ENCODE measurements at regions not wholly inside any gene's neighbourhood (a gene's known extent, or its start where the extent isn't known, plus 50 kb on each side); places are given as distances from the start of the nearest gene placed in this dataset.

DNA sequence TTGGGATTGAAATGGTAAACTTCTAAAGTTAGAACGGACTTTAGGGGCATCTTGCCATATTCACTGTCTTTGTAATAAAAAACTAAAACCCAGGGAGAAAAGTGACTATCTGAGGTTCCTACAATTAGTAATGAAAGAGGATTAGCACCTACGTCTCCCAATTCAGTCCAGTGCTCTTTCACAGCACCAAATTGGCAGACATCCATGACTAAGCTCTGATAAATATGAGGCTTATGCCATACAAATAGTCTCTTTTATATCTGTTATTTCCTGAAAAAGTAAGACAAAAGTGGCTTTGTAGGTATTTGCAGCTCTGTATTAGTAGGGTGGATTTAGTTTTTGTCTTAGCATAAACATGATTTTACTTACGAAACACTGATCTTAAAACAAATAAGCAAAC lies 315.0 kb upstream of the NRIP1 start:
- ATAC-seq (replicated peaks): no peak
- Mint-ChIP-seq H3K4me1 (no peaks in the 10 kb centered on the region), H3K9me3 (no peaks in the 10 kb centered on the region), H3K36me3 (ENCODE audit: low read depth) (no peaks in the 10 kb centered on the region), H3K27ac (no peak overlapping the region), H3K27me3 (peaks cover 3% of the 10 kb centered on the region), H3K4me3 (no peak overlapping the region)

DNA sequence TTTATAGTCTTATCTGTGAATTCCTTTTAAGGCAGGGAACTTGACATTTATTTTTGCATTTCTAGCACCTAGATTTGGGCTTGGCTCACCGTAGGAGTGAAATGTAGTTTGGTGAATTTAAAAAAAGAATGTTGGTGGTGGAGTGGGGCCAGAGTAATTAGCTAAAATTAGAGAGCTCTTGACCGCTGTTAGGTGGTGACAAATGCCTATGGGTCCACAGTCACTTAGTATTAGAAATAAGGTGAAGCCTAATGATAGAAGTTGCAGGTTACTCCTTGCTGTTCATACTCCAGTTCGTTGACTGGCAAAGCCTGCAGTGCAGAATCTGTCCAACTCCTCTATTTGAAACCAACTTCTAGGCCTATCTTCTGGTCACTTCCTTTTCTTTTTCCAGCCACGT lies 318.8 kb upstream of the NRIP1 start:
- no peaks in the 10 kb centered on the region for H3K36me3 Mint-ChIP-seq (ENCODE audit: low read depth)
- H3K27ac Mint-ChIP-seq: no peak overlapping the region
- ATAC-seq (replicated peaks): no peak
- no peaks in the 10 kb centered on the region for H3K9me3 Mint-ChIP-seq
- H3K4me3 Mint-ChIP-seq: no peak overlapping the region
- no peaks in the 10 kb centered on the region for H3K27me3 Mint-ChIP-seq
- no peaks in the 10 kb centered on the region for H3K4me1 Mint-ChIP-seq

DNA sequence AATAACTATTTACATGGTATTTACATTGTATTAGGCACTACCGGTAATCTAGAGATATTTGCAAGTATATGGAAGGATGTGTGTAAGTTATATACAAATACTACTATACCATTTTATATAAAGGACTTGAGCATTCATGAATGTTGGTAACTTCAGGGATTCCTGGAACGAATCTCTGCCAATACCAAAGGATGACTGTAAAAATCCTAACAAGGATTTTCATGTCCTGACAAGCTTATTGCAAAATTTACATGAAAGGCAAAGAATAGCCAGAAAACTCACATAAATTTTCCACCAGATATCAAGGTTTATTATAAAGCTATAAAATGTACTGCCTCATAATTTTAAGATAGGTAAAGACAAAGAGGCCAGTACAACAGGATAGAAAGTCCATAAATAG lies 325.2 kb upstream of the NRIP1 start:
- no peak for ATAC-seq (replicated peaks)
- H3K27ac Mint-ChIP-seq: no peak overlapping the region
- no peaks in the 10 kb centered on the region for H3K9me3 Mint-ChIP-seq

DNA sequence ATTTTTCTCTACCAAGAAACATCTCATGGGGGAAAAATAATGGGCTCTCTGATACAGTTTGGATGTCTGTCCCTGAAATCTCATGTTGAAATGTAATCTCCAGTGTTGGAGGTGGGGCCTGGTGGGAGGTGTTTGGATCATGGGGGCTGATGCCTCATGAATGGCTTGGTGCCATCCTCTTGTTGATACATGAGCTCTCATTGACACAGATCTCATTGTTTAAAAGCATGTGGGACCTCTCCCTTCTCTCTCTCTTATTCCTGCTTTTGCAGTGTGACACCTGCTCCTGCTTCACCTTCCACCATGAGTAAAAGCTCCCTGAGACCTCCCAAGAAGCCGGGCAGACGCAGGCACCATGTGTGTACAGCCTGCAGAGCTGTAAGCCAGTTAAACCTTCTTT lies 332.5 kb upstream of the NRIP1 start:
- ATAC-seq (replicated peaks): no peak
- peaks cover 3% of the 10 kb centered on the region for H3K27me3 Mint-ChIP-seq
- H3K4me1 Mint-ChIP-seq: no peaks in the 10 kb centered on the region
- no peak overlapping the region for H3K27ac Mint-ChIP-seq
- no peaks in the 10 kb centered on the region for H3K9me3 Mint-ChIP-seq
- H3K36me3 Mint-ChIP-seq (ENCODE audit: low read depth): no peaks in the 10 kb centered on the region
- H3K4me3 Mint-ChIP-seq: no peak overlapping the region

More for the DNA sequence above, 325.2 kb upstream of the NRIP1 start:
- no peak overlapping the region for H3K4me3 Mint-ChIP-seq
- peaks cover 3% of the 10 kb centered on the region for H3K27me3 Mint-ChIP-seq
- H3K4me1 Mint-ChIP-seq: no peaks in the 10 kb centered on the region
- no peaks in the 10 kb centered on the region for H3K36me3 Mint-ChIP-seq (ENCODE audit: low read depth)

DNA sequence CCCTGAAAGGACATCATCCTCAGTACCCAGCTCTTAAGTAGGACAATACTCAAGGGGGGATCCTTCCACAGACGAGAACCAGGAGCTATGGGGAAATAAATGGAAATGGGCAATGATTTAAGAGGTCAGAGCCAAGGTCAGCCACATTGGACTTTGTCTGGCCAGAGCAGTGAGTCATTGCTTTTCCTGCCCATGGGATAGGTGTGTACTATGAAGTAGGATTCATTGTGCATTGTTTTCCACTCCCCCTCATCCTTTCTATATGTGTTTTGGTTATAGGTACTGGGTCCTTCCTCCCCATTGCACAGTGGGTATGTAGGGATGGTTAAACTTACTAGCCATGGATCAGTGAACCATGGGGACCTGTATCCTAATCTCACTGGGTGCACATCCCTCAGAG lies 328.9 kb upstream of the USP25 start:
- Mint-ChIP-seq H3K27me3 (no peaks in the 10 kb centered on the region), H3K36me3 (ENCODE audit: low read depth) (no peaks in the 10 kb centered on the region), H3K9me3 (no peaks in the 10 kb centered on the region), H3K4me1 (no peaks in the 10 kb centered on the region), H3K27ac (no peak overlapping the region), H3K4me3 (no peak overlapping the region)
- ATAC-seq (replicated peaks): no peak

DNA sequence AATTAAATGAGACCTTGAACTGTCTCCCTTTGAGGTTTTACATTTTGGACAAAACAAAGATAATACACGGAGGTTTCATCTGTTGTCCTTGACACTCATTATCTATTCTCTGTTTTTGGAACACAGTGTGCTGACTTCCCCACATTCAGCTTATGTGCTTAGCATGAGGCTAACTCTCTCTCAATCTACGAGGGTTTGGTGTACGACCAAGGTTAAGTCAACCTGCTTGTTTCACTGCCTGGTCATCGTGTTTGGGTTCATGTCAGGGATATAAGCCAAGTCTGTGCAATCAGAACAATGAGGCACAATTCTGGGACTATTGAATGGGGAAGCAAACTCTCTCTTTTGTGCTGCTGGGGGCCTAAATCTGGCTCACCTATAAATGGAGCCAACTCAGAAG lies 328.5 kb upstream of the USP25 start:
- no peaks in the 10 kb centered on the region for H3K9me3 Mint-ChIP-seq
- no peak for ATAC-seq (replicated peaks)
- H3K4me1 Mint-ChIP-seq: no peaks in the 10 kb centered on the region
- no peaks in the 10 kb centered on the region for H3K27me3 Mint-ChIP-seq
- no peak overlapping the region for H3K4me3 Mint-ChIP-seq
- H3K27ac Mint-ChIP-seq: no peak overlapping the region
- no peaks in the 10 kb centered on the region for H3K36me3 Mint-ChIP-seq (ENCODE audit: low read depth)

DNA sequence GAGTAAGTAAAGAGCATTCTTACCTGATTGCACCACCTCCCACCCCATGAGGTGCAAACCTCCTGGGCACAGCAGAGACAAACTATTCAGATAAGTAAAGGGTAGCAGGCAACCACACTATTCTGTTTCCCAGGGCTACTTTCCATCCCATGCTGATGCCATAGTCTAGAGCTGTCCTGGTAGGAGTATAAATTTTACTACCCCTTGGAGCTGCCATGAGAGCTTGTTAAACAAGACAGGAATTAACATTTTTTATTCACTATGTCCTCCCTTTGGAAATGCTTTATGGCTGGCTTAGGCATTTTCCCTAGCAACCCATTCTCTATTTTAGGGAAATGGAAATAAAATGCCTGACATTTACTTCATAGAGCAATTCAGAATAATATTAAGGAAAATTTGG lies 324.6 kb upstream of the USP25 start:
- no peaks in the 10 kb centered on the region for H3K36me3 Mint-ChIP-seq (ENCODE audit: low read depth)
- no peak for ATAC-seq (replicated peaks)
- H3K9me3 Mint-ChIP-seq: no peaks in the 10 kb centered on the region
- H3K27me3 Mint-ChIP-seq: no peaks in the 10 kb centered on the region
- H3K4me3 Mint-ChIP-seq: no peak overlapping the region
- no peak overlapping the region for H3K27ac Mint-ChIP-seq
- H3K4me1 Mint-ChIP-seq: no peaks in the 10 kb centered on the region

DNA sequence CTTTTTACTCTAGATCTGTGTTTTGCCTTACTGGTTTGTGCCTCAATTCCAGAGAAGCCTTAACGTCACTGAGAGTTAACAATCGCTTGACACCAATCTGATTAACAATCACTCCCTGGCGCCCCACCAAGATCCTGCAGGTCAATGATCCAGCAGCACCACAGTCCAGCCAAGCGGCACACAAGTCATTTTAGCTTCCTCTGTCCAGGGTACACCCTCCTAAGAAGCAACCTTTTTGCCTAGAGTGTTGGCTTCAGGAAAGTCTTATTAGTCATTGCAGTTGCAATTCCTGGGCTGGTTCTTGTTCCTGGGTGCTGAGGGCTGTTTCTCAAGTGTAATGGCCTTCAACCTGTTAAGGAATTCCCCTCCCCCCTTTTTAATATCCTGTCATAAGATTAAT lies 323.0 kb upstream of the USP25 start:
- Mint-ChIP-seq H3K27me3 (no peaks in the 10 kb centered on the region), H3K4me3 (no peak overlapping the region), H3K9me3 (peaks cover 2% of the 10 kb centered on the region), H3K27ac (no peak overlapping the region), H3K4me1 (peaks cover 4% of the 10 kb centered on the region), H3K36me3 (ENCODE audit: low read depth) (no peaks in the 10 kb centered on the region)
- ATAC-seq (replicated peaks): no peak

DNA sequence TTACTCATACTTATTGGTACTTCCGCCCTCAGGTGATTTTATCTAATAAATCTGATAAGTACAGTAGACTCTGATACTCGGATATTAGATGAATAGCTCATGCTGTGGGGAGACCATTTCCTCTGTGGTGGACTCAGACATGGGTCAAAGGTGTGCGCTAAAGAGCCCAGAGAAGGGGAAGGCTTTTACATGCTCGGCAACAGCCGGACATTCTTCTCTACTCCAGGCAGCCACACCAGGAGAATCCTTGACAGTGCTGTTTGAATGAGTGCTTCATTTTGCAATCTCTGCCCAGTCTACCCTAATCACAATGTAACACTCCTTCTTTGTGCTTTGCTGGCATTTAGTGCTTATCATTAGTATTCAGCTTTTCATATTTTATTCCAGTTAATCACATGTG lies 322.2 kb upstream of the USP25 start:
- H3K27me3 Mint-ChIP-seq: no peaks in the 10 kb centered on the region
- no peak overlapping the region for H3K4me3 Mint-ChIP-seq
- H3K36me3 Mint-ChIP-seq (ENCODE audit: low read depth): no peaks in the 10 kb centered on the region
- no peak for ATAC-seq (replicated peaks)
- H3K27ac Mint-ChIP-seq: no peak overlapping the region
- H3K9me3 Mint-ChIP-seq: peaks cover 5% of the 10 kb centered on the region
- peaks cover 4% of the 10 kb centered on the region for H3K4me1 Mint-ChIP-seq

DNA sequence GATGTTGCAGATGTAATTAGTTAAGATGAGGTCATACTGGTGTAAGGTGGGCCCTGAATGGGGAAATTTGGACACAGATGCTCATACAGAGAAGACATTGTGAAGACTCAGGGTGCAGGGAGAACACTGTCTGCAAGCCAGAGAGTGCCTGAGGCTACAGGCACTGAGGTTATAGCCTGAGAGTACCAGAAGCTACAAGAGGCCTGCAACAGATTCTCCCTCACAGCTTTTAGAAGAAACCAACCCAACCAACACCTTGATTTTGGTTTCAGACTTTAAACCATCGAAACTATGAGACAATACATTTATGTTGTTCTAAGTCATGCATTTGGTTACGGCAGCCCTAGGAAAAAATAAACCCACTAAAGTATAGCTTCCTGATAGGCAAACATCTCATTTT lies 321.7 kb upstream of the USP25 start:
- H3K9me3 Mint-ChIP-seq: peaks cover 5% of the 10 kb centered on the region
- no peaks in the 10 kb centered on the region for H3K36me3 Mint-ChIP-seq (ENCODE audit: low read depth)
- ATAC-seq (replicated peaks): peak; percentile 55
- H3K4me1 Mint-ChIP-seq: peaks cover 4% of the 10 kb centered on the region
- H3K4me3 Mint-ChIP-seq: no peak overlapping the region
- no peaks in the 10 kb centered on the region for H3K27me3 Mint-ChIP-seq
- no peak overlapping the region for H3K27ac Mint-ChIP-seq

DNA sequence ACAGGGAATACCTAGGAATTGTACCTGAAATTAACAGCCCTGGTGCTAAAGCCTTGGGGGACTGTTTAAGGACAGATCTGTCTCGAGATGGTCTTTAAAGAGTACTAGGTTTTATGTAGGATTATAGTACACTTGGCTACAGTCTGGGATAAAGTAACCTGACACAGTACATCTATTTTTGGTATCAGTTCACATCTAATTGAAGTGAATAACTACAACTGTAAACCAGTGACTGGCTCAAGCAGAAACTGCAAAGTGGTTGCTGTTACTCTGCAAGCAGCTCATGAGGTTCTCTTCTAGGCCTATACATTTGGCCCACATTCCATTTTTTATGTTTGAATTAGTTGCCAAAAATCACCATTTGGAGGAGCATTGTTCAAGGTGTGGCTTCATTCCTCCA lies 320.8 kb upstream of the USP25 start:
- Mint-ChIP-seq H3K9me3 (peaks cover 5% of the 10 kb centered on the region), H3K27me3 (no peaks in the 10 kb centered on the region), H3K36me3 (ENCODE audit: low read depth) (no peaks in the 10 kb centered on the region), H3K4me3 (no peak overlapping the region), H3K4me1 (peaks cover 4% of the 10 kb centered on the region), H3K27ac (no peak overlapping the region)
- no peak for ATAC-seq (replicated peaks)

DNA sequence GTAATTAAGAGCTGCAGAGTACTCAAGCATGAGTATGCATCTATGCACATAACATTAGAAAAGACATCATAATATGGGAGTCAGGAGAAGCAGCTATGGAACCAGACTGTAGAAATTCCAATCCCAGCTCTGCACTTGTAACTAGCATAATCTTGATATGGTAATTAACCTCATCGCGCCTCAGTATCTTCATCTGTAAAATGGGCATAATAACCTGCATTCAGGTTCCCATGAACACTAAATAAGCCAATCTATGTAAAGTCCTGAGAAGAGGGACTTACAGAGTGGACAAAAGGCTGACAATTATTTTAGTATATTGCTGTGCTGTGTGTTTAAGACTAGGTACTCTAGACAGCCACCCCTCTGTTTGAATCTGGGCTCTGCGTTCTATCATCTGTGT lies 318.9 kb upstream of the USP25 start:
- H3K27me3 Mint-ChIP-seq: no peaks in the 10 kb centered on the region
- no peak overlapping the region for H3K4me3 Mint-ChIP-seq
- no peak overlapping the region for H3K27ac Mint-ChIP-seq
- H3K9me3 Mint-ChIP-seq: peaks cover 5% of the 10 kb centered on the region
- peaks cover 4% of the 10 kb centered on the region for H3K4me1 Mint-ChIP-seq
- ATAC-seq (replicated peaks): no peak
- no peaks in the 10 kb centered on the region for H3K36me3 Mint-ChIP-seq (ENCODE audit: low read depth)

DNA sequence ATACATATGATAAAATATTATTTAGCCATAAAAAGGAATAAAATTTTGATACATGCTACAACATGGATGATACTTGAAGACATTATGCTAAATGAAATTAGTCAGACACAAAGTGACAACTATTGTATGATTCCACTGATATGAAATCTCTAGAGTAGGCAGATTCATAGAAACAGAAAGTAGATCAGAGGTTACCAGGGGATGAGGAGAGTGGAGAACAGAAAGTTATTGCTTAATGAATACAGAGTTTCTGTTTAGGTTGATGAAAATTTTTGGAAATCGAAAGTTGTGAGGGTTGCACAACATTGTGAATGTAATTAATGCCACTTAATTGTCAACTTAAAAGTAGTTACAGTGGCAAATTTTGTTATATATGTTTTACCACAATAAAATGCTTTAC lies 315.7 kb upstream of the USP25 start:
- peaks cover 4% of the 10 kb centered on the region for H3K4me1 Mint-ChIP-seq
- no peaks in the 10 kb centered on the region for H3K36me3 Mint-ChIP-seq (ENCODE audit: low read depth)
- peak; percentile 80 for ATAC-seq (replicated peaks)
- peaks cover 5% of the 10 kb centered on the region for H3K9me3 Mint-ChIP-seq
- no peak overlapping the region for H3K27ac Mint-ChIP-seq
- no peak overlapping the region for H3K4me3 Mint-ChIP-seq
- H3K27me3 Mint-ChIP-seq: no peaks in the 10 kb centered on the region

DNA sequence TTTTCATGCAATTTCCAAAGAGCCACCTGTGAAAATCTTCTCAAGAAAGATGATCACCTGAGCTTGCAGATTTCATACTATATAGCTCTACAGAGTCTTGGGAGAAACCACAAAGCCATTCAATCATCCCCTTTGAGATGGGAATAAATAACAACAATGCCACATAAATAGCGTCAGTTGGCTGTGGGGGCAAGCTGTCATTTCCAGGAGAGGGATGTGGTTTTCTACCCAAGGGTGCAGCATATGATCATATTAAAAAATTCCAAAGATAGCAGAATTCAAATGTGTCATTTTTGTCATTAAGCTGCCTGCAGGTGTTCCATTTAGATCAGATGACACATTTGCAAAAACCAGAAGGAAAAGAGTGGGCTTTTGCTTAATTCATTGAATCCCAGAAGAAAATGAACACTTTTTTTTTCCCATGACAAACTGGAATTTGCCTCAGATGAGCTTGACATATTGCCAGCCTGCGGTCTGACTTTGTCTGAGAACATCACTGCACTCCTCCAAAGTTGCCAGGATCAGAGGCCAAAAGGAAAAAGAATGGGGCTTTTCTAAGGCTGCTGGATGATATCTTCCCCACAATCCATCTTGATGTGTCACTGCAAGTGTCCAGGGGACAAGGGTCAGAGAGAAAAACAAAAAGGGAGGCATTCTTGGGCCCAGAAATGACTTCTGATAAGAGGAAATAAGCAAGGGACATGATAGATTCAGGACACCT lies 314.1 kb upstream of the USP25 start:
- Mint-ChIP-seq H3K4me1 (peaks cover 4% of the 10 kb centered on the region), H3K27ac (no peak overlapping the region), H3K27me3 (no peaks in the 10 kb centered on the region), H3K36me3 (ENCODE audit: low read depth) (no peaks in the 10 kb centered on the region), H3K9me3 (peaks cover 5% of the 10 kb centered on the region), H3K4me3 (no peak overlapping the region)
- ATAC-seq (replicated peaks): no peak

DNA sequence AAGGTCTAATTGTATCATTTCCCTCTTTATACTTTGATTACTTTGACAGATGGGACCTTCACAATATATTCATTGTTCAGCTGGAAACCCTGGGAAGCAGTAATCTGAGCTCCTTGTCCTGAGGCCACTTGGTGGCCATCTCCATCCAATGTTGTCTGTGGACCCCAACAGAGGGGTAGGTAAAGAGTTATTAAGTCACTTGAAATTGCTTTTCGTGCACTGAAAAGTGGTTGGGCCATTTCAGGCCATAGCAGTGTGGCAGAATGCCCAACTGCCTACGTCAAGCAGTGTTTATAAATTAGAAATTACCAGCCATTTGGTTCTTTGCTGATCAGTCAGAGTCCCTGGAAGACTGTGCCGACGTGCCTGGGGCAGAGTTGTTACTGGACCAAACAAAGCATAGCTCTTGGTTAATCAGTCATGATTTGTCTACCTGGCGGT lies 308.3 kb upstream of the USP25 start:
- no peaks in the 10 kb centered on the region for H3K36me3 Mint-ChIP-seq (ENCODE audit: low read depth)
- no peaks in the 10 kb centered on the region for H3K27me3 Mint-ChIP-seq
- H3K4me1 Mint-ChIP-seq: peaks cover 17% of the 10 kb centered on the region
- no peak for ATAC-seq (replicated peaks)
- no peak overlapping the region for H3K27ac Mint-ChIP-seq
- no peaks in the 10 kb centered on the region for H3K9me3 Mint-ChIP-seq
- no peak overlapping the region for H3K4me3 Mint-ChIP-seq

DNA sequence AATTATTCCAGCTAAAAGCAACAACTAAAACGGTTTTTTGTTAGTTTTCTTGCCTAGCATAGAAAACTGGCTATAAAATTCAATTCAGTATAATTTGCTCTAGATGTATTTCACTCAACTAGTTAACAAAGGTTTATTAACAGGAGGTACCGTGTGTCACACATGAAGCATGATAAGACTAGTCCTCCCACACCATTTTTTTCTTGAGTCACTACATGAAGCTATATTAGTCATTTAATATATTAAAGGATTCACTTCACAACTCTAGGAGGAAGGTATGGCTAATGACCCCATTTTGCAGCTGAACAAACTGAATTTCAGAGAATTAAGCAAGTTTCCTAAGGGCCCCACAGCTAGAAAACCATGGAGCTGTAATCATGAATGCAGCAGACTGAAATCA lies 307.8 kb upstream of the USP25 start:
- no peaks in the 10 kb centered on the region for H3K9me3 Mint-ChIP-seq
- peak; percentile 71 for ATAC-seq (replicated peaks)
- no peaks in the 10 kb centered on the region for H3K27me3 Mint-ChIP-seq
- peaks cover 17% of the 10 kb centered on the region for H3K4me1 Mint-ChIP-seq
- no peaks in the 10 kb centered on the region for H3K36me3 Mint-ChIP-seq (ENCODE audit: low read depth)
- peak overlapping the region; percentile 73 for H3K27ac Mint-ChIP-seq
- H3K4me3 Mint-ChIP-seq: peak overlapping the region; percentile 55
